ENCODE measurements at regions not wholly inside any gene's neighbourhood (a gene's known extent, or its start where the extent isn't known, plus 50 kb on each side); places are given as distances from the start of the nearest gene placed in this dataset.
A peak's percentile ranks its signal among the peaks of the same experiment; 100 is the strongest.

DNA sequence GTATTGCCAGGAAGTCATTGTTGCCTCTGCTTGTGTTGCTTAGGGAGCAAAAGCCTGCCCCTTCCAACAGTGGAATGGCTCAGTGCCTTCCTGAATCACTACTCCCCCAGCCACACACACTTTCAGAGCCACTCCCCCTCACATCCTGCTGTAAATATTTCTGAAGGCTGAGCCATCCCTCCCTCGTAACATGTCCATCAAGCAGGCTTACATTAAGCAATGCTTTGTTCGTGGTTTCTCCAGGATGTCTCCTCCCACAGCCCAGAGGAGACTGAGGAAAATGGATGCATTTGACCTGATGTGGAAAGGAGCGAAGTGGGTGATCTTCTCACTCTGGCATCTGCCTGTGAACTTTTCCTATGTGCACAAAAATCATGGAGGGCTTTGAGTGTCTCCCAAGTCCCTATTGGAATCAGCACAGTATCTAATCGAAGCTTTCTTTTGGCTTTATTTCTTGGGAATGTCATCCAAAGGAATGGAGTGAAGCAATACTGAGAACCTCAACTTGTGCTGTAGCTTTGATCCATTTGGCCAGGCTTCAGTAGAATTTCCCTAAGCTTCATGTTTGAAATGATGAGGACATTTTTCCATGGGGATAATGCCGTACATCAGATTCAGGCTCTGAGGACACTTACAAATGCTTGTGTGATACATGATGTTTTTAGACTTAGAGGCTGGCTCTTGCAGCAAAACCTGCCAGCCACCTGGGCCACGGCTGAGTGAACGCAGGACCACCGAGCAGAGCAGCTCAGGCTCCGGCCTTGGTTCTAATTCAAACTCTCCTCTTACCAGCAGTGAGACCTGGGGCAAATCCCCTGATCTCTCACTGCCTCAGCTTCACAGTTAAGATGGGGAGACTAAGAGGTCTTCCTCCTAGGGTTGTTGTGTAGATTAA lies 389.1 kb downstream of the ENC1 start:
- Histone ChIP-seq H3K27me3 (ENCODE audit: insufficient read depth, low read length) (no peaks in the 10 kb centered on the region), H3K9me3 (ENCODE audit: control insufficient read depth in 1 of 2, insufficient read depth in 1 of 2, low read depth in 1 of 2, low read length in 2 of 2) (no peaks in the 10 kb centered on the region), H2AFZ (ENCODE audit: low read depth, low read length, poor library complexity, severe bottlenecking) (no peak overlapping the region), H3K4me1 (ENCODE audit: control insufficient read depth in 1 of 2, insufficient read depth in 2 of 2, low read length in 2 of 2) (peaks cover 0 to 4% of the 10 kb centered on the region in 2 experiments; a peak in 2 of 4 replicates), H3K9me2 (ENCODE audit: insufficient read depth) (no peaks in the 10 kb centered on the region), H3K4me3 (replicated peaks in 1 of 2; ENCODE audit: low read depth in 1 of 2, low read length in 2 of 2) (no peak overlapping the region), H3K79me2 (ENCODE audit: insufficient read depth, low read length) (no peaks in the 10 kb centered on the region), H4K20me1 (ENCODE audit: insufficient read depth) (no peaks in the 10 kb centered on the region), H3K9ac (ENCODE audit: low read length) (no peak overlapping the region), H3K4me2 (ENCODE audit: low read length) (no peak overlapping the region), H3K36me3 (ENCODE audit: control insufficient read depth in 1 of 2, insufficient read depth in 2 of 2, low read length in 2 of 2) (no peaks in the 10 kb centered on the region), H3K27ac (ENCODE audit: low read depth, low read length) (no peak overlapping the region)
- ChIA-PET RAD21 (ENCODE audit: low non-redundant PET in 1 of 2, low total read pairs in 2 of 2, uncharacterized antibody in 2 of 2, unreplicated experiment in 2 of 2) (no interaction called here), CTCF (no interaction called here), POLR2A (no interaction called here)
- TF ChIP-seq REST (IDR thresholded peaks at IDR 0.05; ENCODE audit: low read depth) (no peak), POLR2A (IDR thresholded peaks at IDR 0.05; ENCODE audit: borderline replicate concordance, extremely low read depth, insufficient read depth, insufficient read length) (no peak), YY1 (IDR thresholded peaks at IDR 0.05; ENCODE audit: extremely low read depth, insufficient replicate concordance, low read depth, low read length) (no peak), SIN3A (IDR thresholded peaks at IDR 0.05; ENCODE audit: low read depth) (no peak), ZNF274 (IDR thresholded peaks at IDR 0.05; ENCODE audit: low read depth, low read length) (no peak), RAD21 (IDR thresholded peaks at IDR 0.05; ENCODE audit: low read depth) (no peak), EGR1 (IDR thresholded peaks at IDR 0.05; ENCODE audit: low read depth) (no peak), CBX3 (IDR thresholded peaks at IDR 0.05; ENCODE audit: low read depth) (no peak), POLR2AphosphoS5 (IDR thresholded peaks at IDR 0.05; ENCODE audit: low read depth, low read length) (no peak), SP1 (IDR thresholded peaks at IDR 0.05; ENCODE audit: low read depth) (no peak)
- TF ChIP-seq, protein P1, sequence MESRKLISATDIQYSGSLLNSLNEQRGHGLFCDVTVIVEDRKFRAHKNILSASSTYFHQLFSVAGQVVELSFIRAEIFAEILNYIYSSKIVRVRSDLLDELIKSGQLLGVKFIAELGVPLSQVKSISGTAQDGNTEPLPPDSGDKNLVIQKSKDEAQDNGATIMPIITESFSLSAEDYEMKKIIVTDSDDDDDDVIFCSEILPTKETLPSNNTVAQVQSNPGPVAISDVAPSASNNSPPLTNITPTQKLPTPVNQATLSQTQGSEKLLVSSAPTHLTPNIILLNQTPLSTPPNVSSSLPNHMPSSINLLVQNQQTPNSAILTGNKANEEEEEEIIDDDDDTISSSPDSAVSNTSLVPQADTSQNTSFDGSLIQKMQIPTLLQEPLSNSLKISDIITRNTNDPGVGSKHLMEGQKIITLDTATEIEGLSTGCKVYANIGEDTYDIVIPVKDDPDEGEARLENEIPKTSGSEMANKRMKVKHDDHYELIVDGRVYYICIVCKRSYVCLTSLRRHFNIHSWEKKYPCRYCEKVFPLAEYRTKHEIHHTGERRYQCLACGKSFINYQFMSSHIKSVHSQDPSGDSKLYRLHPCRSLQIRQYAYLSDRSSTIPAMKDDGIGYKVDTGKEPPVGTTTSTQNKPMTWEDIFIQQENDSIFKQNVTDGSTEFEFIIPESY (IDR thresholded peaks at IDR 0.05; ENCODE audit: extremely low read depth, insufficient replicate concordance, low read length), result no peak
- TF ChIP-seq, protein P2, sequence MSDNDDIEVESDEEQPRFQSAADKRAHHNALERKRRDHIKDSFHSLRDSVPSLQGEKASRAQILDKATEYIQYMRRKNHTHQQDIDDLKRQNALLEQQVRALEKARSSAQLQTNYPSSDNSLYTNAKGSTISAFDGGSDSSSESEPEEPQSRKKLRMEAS (IDR thresholded peaks at IDR 0.05), result no peak
- TF ChIP-seq, protein P3, sequence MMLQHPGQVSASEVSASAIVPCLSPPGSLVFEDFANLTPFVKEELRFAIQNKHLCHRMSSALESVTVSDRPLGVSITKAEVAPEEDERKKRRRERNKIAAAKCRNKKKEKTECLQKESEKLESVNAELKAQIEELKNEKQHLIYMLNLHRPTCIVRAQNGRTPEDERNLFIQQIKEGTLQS (IDR thresholded peaks at IDR 0.05), result no peak
- TF ChIP-seq, protein P4, sequence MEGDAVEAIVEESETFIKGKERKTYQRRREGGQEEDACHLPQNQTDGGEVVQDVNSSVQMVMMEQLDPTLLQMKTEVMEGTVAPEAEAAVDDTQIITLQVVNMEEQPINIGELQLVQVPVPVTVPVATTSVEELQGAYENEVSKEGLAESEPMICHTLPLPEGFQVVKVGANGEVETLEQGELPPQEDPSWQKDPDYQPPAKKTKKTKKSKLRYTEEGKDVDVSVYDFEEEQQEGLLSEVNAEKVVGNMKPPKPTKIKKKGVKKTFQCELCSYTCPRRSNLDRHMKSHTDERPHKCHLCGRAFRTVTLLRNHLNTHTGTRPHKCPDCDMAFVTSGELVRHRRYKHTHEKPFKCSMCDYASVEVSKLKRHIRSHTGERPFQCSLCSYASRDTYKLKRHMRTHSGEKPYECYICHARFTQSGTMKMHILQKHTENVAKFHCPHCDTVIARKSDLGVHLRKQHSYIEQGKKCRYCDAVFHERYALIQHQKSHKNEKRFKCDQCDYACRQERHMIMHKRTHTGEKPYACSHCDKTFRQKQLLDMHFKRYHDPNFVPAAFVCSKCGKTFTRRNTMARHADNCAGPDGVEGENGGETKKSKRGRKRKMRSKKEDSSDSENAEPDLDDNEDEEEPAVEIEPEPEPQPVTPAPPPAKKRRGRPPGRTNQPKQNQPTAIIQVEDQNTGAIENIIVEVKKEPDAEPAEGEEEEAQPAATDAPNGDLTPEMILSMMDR (IDR thresholded peaks at IDR 0.05 in 2 of 3, conservative IDR thresholded peaks at IDR 0.05 in 1 of 3; ENCODE audit: borderline replicate concordance in 1 of 3, insufficient read depth in 1 of 3, low read depth in 2 of 3, low read length in 2 of 3), result no peak
- intact Hi-C loops (cut with micrococcal nuclease), result no loop called here
- ATAC-seq, result peak; percentile 44; the same call in 1 of the 2 replicates
- BruUV-seq (replicated peaks), result no TSS peak
- no peak for DNase-seq (ENCODE audit: low read depth, low spot score)
